D721Med (cell line): ENCODE measurements at regions not wholly inside any gene's neighbourhood (a gene's known extent, or its start where the extent isn't known, plus 50 kb on each side); places are given as distances from the start of the nearest gene placed in this dataset.

Experiments used
- DNase-seq: peaks from one replicate; pipeline ENCODE4 v3.0.0; 2011; ENCODE audit warnings: low spot score; ENCODE audit not compliant: insufficient read length
- FAIRE-seq: peaks from 2 replicates; lab custom pipeline; 2011; peaks lifted over from hg19 to GRCh38; lab: Jason Lieb, UNC
- CTCF ChIP-seq: IDR thresholded peaks from 2 replicates; pipeline ENCODE4 v1.5.1; 2012; ENCODE audit warnings: mild to moderate bottlenecking, control low read depth; ENCODE audit not compliant: insufficient read depth; ENCODE audit errors: missing control alignments

- no peak for TF ChIP-seq CTCF
- FAIRE-seq (no peak), DNase-seq (no peak)
These were observed 218.9 kb downstream of the NDUFA10 start for GRCh38 chr2:239806276-239806675.

DNA sequence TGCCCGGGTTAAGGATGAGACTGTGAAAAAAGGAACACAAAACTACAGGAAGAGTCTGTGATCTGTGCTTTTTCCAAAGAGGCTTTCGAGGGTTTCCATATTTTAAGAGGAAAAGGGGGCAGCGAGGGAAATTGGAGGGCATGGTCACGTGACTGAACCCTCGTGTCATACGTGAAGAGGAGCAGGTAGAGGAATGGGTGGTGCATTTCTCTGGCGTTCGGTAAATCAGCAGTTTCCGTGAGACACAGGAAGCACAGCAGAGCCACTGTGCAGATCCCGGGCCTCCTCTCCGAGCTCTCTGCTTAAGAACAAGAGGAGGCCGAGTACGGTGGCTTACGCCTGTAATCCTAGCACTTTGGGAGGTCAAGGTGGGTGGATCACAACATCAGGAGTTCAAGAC lies 219.7 kb downstream of the NDUFA10 start:
- FAIRE-seq (no peak), DNase-seq (no peak)
- TF ChIP-seq CTCF, result no peak

- DNase-seq (no peak), FAIRE-seq (no peak)
- TF ChIP-seq CTCF, result no peak
These were observed 220.2 kb downstream of the NDUFA10 start for GRCh38 chr2:239805043-239805329.

DNA sequence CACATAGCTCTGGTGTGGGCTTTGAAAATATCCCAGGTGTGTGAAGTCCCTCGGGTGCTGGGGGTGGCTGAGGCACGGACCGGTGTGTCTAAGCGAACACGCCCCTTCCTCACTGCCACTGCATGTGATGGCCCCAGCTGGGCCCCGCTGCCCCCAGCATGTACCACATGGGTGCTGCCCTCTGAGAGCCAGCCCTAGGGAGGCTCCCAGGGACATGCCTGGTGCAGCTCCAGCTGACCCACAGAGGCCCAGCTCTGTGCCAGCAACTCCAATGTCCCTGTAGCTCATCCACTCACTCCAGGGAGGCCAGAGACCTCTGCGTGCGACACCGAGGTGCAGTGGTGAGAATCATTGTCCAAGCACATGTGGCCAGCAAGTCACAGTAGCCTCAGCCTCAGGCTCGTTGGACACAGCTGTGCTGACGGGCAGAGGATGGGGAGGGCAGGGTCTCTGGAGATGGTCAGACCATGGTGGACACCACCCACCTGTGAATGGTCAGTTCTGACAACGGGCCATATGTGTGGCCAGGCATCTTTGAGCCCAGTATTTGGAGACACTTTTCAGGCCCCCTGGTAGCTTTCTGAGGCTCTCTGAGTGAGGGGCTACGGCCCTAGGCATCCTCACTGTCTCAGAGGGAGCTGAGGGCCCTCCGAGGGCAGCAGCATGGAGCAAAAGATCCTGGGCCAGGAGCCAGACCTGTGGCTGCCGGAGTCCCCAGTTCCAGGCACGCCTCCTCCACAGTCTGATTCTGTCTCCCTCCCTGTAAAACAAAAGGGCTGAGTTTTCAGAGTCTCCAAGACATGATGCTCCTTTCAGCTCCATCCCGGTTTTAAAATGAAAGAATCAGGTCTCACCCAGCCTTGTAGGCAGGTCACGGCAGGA lies 220.7 kb downstream of the NDUFA10 start:
- no peak for DNase-seq
- no peak for FAIRE-seq
- TF ChIP-seq CTCF, result no peak

GRCh38 chr2:239803766-239804115 lies 221.4 kb downstream of the NDUFA10 start:
- DNase-seq (no peak), FAIRE-seq (no peak)
- TF ChIP-seq CTCF, result no peak

- FAIRE-seq (no peak), DNase-seq (no peak)
- TF ChIP-seq CTCF, result no peak
These were observed 221.9 kb downstream of the NDUFA10 start for GRCh38 chr2:239803102-239803765.

DNA sequence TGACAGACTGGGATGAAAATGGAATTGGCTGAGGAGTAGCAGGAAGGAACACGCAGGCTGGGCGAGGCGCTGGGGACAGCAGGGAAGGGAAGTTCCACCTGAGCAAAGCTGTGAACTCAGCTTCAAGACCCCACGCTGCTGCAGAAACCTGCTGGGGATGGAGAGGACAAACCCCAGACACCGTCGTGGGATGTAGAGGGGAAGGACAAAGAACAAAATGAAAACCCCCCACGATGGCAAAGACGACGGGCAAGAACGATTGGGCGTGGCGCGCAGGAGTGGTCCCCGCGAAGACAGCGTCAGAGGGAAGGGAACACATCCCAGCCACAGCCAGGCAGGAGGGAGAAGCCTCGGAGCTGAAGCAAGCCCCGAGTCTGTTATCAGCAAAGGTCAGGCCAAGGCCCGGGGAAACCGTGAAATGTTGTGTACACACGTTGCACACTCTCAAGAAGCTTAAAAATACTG lies 222.9 kb downstream of the NDUFA10 start:
- no peak for TF ChIP-seq CTCF
- DNase-seq, result no peak
- no peak for FAIRE-seq
